ENCODE measurements at regions not wholly inside any gene's neighbourhood (a gene's known extent, or its start where the extent isn't known, plus 50 kb on each side); places are given as distances from the start of the nearest gene placed in this dataset.

GRCh38 chr10:109270173-109270572 lies 653.1 kb downstream of the XPNPEP1 start:
- dilution Hi-C loops (cut with HindIII; ENCODE audit: low sequenced_read_pairs, unreplicated experiment): no loop called here
- no peaks in the 10 kb centered on the region for H3K4me1 ChIP-seq (ENCODE audit: control insufficient read depth, insufficient read depth, low read length)
- no peak for TF ChIP-seq SMC3 (IDR thresholded peaks at IDR 0.05; ENCODE audit: low read depth, low read length)
- TF ChIP-seq MAZ (IDR thresholded peaks at IDR 0.05; ENCODE audit: borderline replicate concordance, low read depth, low read length): no peak
- no peak for TF ChIP-seq CEBPB (IDR thresholded peaks at IDR 0.05; ENCODE audit: low read depth, low read length)
- no peak for TF ChIP-seq NFE2L2 (IDR thresholded peaks at IDR 0.05; ENCODE audit: low read depth, low read length)
- no peak for TF ChIP-seq RAD21 (IDR thresholded peaks at IDR 0.05; ENCODE audit: low read length)
- TF ChIP-seq ELK1 (IDR thresholded peaks at IDR 0.05; ENCODE audit: borderline replicate concordance, low read depth, low read length): no peak
- TF ChIP-seq MAFK (IDR thresholded peaks at IDR 0.05; ENCODE audit: low read depth, low read length): no peak
- TF ChIP-seq RCOR1 (IDR thresholded peaks at IDR 0.05; ENCODE audit: insufficient replicate concordance, low read length): no peak
- no peak for TF ChIP-seq MXI1 (IDR thresholded peaks at IDR 0.05; ENCODE audit: borderline replicate concordance, low read depth, low read length)
- TF ChIP-seq RFX5 (IDR thresholded peaks at IDR 0.05; ENCODE audit: low read depth, low read length): no peak
- TF ChIP-seq USF2 (IDR thresholded peaks at IDR 0.05; ENCODE audit: low read depth, low read length): no peak
- TF ChIP-seq POLR2A (IDR thresholded peaks at IDR 0.05; ENCODE audit: low read depth, low read length): no peak
- TF ChIP-seq, protein P1, sequence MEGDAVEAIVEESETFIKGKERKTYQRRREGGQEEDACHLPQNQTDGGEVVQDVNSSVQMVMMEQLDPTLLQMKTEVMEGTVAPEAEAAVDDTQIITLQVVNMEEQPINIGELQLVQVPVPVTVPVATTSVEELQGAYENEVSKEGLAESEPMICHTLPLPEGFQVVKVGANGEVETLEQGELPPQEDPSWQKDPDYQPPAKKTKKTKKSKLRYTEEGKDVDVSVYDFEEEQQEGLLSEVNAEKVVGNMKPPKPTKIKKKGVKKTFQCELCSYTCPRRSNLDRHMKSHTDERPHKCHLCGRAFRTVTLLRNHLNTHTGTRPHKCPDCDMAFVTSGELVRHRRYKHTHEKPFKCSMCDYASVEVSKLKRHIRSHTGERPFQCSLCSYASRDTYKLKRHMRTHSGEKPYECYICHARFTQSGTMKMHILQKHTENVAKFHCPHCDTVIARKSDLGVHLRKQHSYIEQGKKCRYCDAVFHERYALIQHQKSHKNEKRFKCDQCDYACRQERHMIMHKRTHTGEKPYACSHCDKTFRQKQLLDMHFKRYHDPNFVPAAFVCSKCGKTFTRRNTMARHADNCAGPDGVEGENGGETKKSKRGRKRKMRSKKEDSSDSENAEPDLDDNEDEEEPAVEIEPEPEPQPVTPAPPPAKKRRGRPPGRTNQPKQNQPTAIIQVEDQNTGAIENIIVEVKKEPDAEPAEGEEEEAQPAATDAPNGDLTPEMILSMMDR (conservative IDR thresholded peaks at IDR 0.05; ENCODE audit: low read depth, low read length): no peak
- TF ChIP-seq BHLHE40 (IDR thresholded peaks at IDR 0.05; ENCODE audit: low read depth, low read length): no peak

More at GRCh38 chr10:109270173-109270572, 653.1 kb downstream of the XPNPEP1 start:
- Histone ChIP-seq H3K18ac (ENCODE audit: low read depth, low read length) (no peak overlapping the region), H2BK15ac (ENCODE audit: low read depth, low read length) (no peak overlapping the region), H2BK120ac (ENCODE audit: low read depth, low read length) (no peak overlapping the region), H3K23ac (ENCODE audit: low read depth, low read length) (no peak overlapping the region), H3K4ac (ENCODE audit: low read depth, low read length) (no peak overlapping the region), H2AK9ac (replicated peaks; ENCODE audit: low read depth, low read length, poor library complexity) (no peak overlapping the region), H4K8ac (ENCODE audit: low read depth in 2 of 2, low read length in 2 of 2) (no peak overlapping the region), H3K9ac (ENCODE audit: low read depth, low read length) (no peak overlapping the region), H2BK5ac (ENCODE audit: low read depth, low read length, poor library complexity, severe bottlenecking) (no peak overlapping the region), H2BK20ac (ENCODE audit: low read depth, low read length) (no peak overlapping the region), H3K4me2 (ENCODE audit: low read depth, low read length) (no peak overlapping the region), H3K4me3 (ENCODE audit: insufficient read depth, low read depth, low read length) (no peak overlapping the region), H2AK5ac (ENCODE audit: low read depth, low read length) (no peak overlapping the region), H4K5ac (ENCODE audit: low read depth, low read length) (no peak overlapping the region), H4K20me1 (ENCODE audit: insufficient read depth, low read length) (no peaks in the 10 kb centered on the region), H3K56ac (ENCODE audit: extremely low read depth, insufficient read depth, low read length) (no peak overlapping the region), H3K14ac (replicated peaks; ENCODE audit: low read depth, low read length) (no peak overlapping the region), H2AFZ (replicated peaks; ENCODE audit: low read length, poor library complexity) (no peak overlapping the region), H3K9me3 (ENCODE audit: control insufficient read depth, insufficient read depth, low read length) (no peaks in the 10 kb centered on the region), H3K79me1 (ENCODE audit: low read depth in 1 of 2, low read length in 2 of 2) (no peaks in the 10 kb centered on the region), H3K9me1 (ENCODE audit: insufficient read depth, low read length) (no peaks in the 10 kb centered on the region), H3K27me3 (ENCODE audit: control insufficient read depth, insufficient read depth, low read length) (no peaks in the 10 kb centered on the region), H3K27ac (ENCODE audit: insufficient read depth, low read length) (no peak overlapping the region), H4K91ac (ENCODE audit: insufficient read depth, low read depth, low read length) (no peak overlapping the region), H3K36me3 (ENCODE audit: control insufficient read depth, insufficient read depth, low read length) (no peaks in the 10 kb centered on the region)
- in situ Hi-C loops (cut with MboI; ENCODE audit: low sequenced_read_pairs) (no loop called here), intact Hi-C loops (cut with micrococcal nuclease) (no loop called here)
- POLR2A ChIA-PET (ENCODE audit: unreplicated experiment): no interaction called here
- ATAC-seq (ENCODE audit: low read depth) (no peak), DNase-seq (no peak)
- no TSS peak for BruUV-seq (replicated peaks)
- no CpG with 5 or more reads among the region's 2 CpGs for WGBS, 2 experiments (ENCODE audit: extremely low coverage in 2 of 2, insufficient read length in 1 of 2)
- CTCF ChIA-PET: no interaction called here

Measured in IMR-90 (cell line).